IPS-NIHi11 (cell line): ENCODE measurements at regions not wholly inside any gene's neighbourhood (a gene's known extent, or its start where the extent isn't known, plus 50 kb on each side); places are given as distances from the start of the nearest gene placed in this dataset.

Experiments used
- DNase-seq: peaks from one replicate; pipeline ENCODE4 v3.0.0; 2012; ENCODE audit warnings: mixed read lengths, low spot score

GRCh38 chr2:204434660-204435462 is 110.4 kb upstream of the PARD3B start:
- no peak for DNase-seq

- no peak for DNase-seq
These were observed 109.0 kb upstream of the PARD3B start for GRCh38 chr2:204436230-204436629.

DNA sequence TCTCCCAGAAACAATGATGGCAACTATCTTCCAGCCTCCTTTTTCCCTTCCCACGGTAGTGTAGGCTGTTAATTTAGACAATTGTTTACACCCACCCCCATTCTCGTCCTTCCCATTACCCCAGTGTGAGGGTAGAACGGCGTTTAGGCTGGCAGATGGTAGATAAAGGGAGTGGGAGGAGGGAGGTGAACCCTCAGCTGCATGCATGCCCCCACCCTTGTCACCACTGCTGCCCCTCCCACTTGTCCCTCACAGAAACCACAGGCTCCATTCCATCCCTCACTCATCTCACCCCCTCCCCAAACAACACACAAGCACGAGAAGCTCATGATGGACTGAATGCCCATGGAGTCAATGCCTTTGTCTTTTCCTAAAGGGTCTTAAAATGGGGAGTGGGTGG is 107.9 kb upstream of the PARD3B start:
- no peak for DNase-seq

GRCh38 chr2:204437815-204438756 is 107.2 kb upstream of the PARD3B start:
- DNase-seq, result no peak

DNA sequence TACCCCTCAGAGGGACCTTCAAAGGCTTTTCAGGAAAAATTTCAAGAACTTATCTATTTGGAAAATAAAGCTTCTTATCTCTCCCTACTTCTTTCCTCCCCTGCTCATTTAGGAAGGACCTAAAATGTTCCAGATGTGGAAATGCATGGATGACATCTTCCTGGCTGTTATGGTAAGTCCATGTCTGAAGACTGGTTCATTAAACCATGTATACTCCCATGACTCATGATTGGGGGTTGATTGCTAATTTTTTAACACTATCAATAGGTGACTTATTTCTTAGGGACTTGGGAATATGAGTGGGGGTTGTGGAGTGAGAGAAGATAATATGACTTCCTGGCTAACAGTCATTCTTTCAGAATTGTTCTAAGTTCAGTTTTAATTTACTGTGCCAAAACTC is 104.0 kb upstream of the PARD3B start:
- DNase-seq, result no peak

GRCh38 chr2:204445149-204445548 is 100.1 kb upstream of the PARD3B start:
- no peak for DNase-seq

GRCh38 chr2:204447722-204448121 is 97.6 kb upstream of the PARD3B start:
- no peak for DNase-seq

GRCh38 chr2:204449977-204450376 is 95.3 kb upstream of the PARD3B start:
- DNase-seq, result no peak

DNA sequence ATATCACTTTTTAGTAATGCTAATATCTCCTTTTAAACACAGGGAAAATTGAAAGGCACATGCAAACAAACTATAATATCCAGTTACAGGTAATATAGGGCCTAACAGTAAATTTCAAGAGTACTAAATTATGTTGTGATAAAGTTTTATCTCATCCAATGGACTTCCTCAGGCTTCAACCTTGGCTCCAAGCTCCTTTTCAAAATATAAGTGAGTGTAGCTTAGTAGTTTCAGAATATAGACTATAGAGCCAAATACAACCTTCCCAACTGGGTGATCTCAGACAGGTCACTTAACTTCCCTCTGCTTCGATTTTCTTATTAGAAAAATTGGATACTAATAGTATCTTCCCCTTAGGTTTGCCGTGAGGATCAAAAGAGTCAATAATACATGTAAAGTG is 93.5 kb upstream of the PARD3B start:
- DNase-seq, result no peak

DNA sequence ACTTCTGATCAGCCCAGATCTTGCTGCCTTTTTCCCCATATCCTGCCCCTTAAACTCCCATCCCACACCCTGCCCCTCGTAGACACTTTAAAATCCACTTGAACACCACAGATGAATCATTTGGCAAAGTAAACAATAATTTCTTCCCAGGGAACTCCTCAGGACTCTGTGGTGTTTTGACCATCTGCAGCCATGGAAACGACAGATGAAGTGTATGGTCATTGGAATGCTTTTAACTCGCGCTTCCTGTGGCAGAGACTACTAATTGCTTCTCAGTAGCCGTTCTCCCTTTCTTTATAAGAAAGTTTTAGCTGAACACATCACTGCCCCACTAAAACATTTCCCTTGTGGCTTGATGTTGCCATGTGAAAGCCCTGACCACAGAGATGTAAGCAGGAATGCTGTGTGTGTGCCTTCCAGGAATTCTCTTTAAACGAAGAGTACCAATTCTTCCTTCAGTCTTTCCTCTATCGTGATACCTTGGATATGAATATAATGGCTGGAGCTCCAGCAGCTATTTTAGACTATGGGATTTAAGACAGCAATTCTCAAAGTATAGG is 92.7 kb upstream of the PARD3B start:
- DNase-seq, result peak; percentile 53

DNA sequence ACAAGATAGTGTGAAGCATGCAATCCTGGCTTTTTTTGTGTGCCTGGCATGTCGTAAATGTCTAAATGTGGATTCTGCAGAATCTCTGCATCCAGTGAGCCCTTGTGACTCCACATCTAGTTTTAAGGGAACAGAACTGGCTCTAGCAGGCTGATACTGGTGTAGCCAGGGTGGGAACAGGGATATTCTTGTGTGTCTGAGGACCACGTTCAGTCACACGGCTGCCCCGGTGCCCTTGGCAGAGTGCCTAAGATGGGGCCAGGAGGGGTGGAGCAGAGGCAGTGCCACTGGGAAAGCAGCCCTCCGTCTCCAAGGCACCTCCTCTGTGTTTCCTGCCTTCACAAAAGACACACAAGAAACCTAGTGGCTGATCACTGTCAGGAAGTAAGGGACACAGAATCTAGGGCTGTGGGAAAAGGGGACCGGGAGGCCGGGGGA is 91.5 kb upstream of the PARD3B start:
- DNase-seq, result peak; percentile 22

DNA sequence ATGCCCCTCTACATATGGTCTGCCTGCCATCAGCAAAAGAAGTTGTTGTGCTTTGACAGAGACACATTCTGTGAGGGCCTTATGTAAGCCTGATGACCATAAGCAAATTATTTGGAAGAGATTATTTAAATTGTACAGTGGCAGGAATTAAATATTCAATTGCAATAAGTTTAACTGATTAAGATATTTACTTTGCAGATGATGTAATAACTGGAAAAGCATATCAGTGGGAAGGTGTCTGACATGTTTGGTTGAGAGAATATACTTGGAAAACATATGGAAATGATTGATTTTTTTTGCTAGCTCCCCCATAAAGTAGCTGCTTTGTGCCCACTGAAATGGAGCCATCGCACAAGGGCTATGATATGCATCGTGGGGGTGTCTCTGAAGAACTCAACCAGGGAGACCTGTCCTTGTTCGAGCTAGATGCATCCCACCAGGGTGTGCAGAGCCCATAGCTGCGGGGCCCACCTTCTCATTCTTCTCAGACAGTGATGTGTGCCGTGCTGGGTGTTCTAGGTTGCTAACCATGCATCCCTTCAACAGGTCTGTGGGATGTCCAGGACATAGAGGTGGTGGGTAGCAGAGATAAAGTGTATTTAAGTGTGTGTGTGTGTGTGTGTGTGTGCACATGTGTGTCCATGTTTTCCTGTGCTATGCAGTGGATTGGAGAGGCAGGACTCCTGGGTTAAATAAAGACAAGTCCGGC is 90.4 kb upstream of the PARD3B start:
- DNase-seq, result no peak

GRCh38 chr2:204468746-204469429 is 76.4 kb upstream of the PARD3B start:
- DNase-seq, result no peak

DNA sequence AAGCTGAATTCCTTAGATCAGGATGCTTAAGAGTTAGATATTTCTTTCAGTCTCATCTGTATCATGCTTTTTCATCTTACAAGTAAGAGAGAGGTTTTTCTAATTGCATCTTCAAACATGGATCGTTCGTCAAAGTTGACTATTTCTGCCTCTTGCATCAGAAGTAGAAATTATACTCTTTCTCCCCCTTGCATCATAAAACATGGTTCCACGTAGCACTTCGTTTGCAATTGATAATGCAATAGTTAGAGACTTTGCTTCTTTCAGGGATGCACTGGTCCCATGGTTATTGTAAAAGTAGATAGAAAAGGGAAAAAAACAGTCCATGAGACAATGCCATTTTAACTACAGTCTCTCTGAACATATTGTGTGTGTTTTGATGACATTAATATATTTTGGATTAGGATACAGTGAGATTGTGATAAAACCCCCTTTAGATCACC is 75.1 kb upstream of the PARD3B start:
- no peak for DNase-seq

DNA sequence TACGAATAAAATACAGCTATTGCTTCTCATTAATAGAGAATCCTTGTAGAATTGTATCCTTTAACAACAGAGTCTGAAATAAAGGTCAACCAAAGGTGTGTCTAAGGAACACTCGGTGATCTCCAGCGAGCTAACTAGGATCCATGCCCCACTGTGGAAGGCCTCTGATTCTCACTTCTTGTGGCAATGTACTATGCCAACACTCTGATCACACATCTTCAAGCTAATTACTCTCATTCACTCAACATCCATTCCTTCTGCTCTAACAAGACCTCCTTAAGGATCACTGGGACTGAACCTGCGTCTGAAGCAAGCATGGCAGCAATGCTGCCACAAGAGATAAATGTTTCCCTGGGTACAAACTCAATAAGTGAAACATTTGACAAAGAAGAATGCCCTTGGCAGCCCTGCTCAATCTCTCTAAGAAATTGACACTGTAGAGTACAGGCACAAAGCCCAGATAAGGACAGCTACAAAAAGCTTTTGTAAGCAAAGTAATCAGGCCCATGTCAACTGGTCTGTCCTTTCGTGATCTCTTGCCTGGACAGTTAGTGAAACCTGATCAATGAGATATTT is 74.6 kb upstream of the PARD3B start:
- no peak for DNase-seq

- no peak for DNase-seq
These were observed 72.9 kb upstream of the PARD3B start for GRCh38 chr2:204472375-204472774.

DNA sequence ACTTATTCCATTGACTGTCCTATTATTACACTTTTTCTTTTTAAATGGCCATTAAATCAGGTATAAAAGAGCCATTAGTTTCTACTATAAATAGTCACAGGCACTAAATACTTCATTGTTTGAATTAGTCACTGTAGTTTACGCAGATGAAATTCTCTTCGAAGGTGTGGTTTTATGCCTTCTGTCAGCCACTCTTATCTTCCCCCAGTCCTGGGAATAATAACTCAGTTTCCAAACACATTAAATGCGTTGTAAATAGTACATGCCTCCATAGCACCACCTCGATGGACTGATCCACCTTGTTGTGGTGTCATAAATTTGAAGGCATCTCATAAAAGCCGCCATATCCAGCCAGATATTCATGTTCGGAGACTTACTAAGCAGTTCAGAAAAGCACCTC is 72.1 kb upstream of the PARD3B start:
- DNase-seq, result no peak

- DNase-seq, result no peak
These were observed 69.9 kb upstream of the PARD3B start for GRCh38 chr2:204475399-204475798.

DNA sequence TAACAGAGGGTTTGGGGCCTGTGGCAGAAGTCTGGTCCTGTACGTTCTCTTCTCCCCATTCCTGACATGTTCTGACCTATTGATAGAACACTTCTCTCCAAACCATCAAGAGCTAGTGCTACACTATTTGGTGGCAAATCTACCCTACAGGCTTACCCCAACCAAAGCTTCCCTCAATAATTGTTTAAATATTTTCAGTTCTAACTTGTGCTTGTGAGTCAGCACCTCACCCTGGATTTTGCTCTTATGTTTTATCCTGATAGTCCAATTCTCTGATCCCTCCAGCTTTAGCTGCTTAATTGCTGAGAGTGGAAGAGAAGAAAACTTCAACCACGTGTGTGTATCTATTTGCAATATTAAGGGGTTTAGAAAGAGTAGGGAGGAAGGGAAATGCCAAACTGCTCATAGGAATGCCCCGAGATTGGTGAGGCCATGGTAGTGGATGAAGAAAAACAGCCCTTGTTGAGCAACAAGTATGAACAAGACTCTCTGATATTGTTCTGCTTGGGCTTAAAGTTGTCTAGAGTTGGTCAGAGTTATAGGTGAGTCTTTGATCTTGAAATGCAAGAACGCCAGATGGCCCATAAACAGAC is 67.8 kb upstream of the PARD3B start:
- no peak for DNase-seq

DNA sequence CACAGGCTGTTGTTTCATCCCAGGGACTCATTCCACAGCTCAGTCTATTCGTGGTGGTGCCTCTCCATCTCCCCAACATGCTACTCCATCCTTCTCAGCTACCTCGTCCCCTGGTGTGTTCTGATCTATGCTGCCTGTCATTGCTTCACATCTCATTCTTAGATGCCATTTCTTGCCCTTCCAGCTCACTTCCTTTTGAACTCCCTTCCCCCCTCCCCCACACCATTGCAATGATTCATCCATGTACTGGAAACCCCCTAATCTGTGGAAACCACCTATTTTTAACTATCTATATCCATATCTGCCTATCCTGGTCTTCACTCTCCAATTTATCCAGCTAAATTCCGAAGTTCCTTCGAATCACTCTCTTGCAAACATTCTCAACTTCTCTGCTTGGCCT is 65.7 kb upstream of the PARD3B start:
- no peak for DNase-seq

- no peak for DNase-seq
These were observed 64.6 kb upstream of the PARD3B start for GRCh38 chr2:204480676-204481075.
